Activated CD8-positive, alpha-beta T cell treated with anti-CD3 and anti-CD28 coated beads for 36 hours (primary cell): ENCODE measurements at regions not wholly inside any gene's neighbourhood (a gene's known extent, or its start where the extent isn't known, plus 50 kb on each side); places are given as distances from the start of the nearest gene placed in this dataset.

Source experiments
- ATAC-seq: fragments of 200-7000 bp; cut with Tn5 transposase; one replicate; pipeline ENCODE4 v1.10.0; 2021; ENCODE audit warnings: mild to moderate bottlenecking, moderate library complexity
- CTCF ChIA-PET: fragments of 350-600 bp; sonication (Branson Sonifier 250); formaldehyde crosslinking; loops from one replicate; lab custom pipeline; 2021; ENCODE audit warnings: antibody characterized with exemption; lab: Charles Lee
- POLR2A ChIA-PET: fragments of 350-600 bp; sonication (Branson Sonifier 250); formaldehyde crosslinking; loops from one replicate; lab custom pipeline; 2021; ENCODE audit warnings: antibody characterized with exemption; lab: Charles Lee
- DNase-seq: peaks from one replicate; pipeline ENCODE4 v3.0.0-alpha.2; 2020
- H3K27ac Mint-ChIP-seq: one replicate; pipeline ENCODE4 v1.8.0; 2021; ENCODE audit warnings: mild to moderate bottlenecking, mixed read lengths
- H3K27me3 Mint-ChIP-seq: one replicate; pipeline ENCODE4 v1.8.0; 2021; ENCODE audit warnings: mixed read lengths
- H3K36me3 Mint-ChIP-seq: one replicate; pipeline ENCODE4 v1.8.0; 2021; ENCODE audit warnings: low read depth, mixed read lengths
- H3K4me1 Mint-ChIP-seq: one replicate; pipeline ENCODE4 v1.8.0; 2021; ENCODE audit warnings: low read depth, mixed read lengths
- H3K4me3 Mint-ChIP-seq: one replicate; pipeline ENCODE4 v1.8.0; 2021; ENCODE audit warnings: mild to moderate bottlenecking, moderate library complexity, mixed read lengths
- H3K9me3 Mint-ChIP-seq: one replicate; pipeline ENCODE4 v1.8.0; 2021; ENCODE audit warnings: mixed read lengths
- CTCF ChIP-seq: fragments of 200-600 bp; IDR thresholded peaks from one replicate; pipeline ENCODE4 v1.8.0; 2022; ENCODE audit warnings: antibody characterized with exemption, mild to moderate bottlenecking
- intact Hi-C: fragments of 100-400 bp; cut with micrococcal nuclease; formaldehyde crosslinking; loops from one replicate; pipeline ENCODE4 v1.10.0; 2022

GRCh38 chr3:68018275-68018674 is 363.9 kb upstream of the SUCLG2 start:
- CTCF ChIA-PET: interaction anchor here (1.0 to 1.5 kb wide), 2 partner anchors 10 to 11 kb away, joined by 3 to 4 read pairs; no protein-coding TSS in a partner anchor

GRCh38 chr3:68017069-68017468 is 362.7 kb upstream of the SUCLG2 start:
- Mint-ChIP-seq H3K27me3 (no peaks in the 10 kb centered on the region), H3K4me1 (peaks cover under 1% of the 10 kb centered on the region), H3K4me3 (no peak overlapping the region), H3K9me3 (no peaks in the 10 kb centered on the region), H3K27ac (no peak overlapping the region), H3K36me3 (no peaks in the 10 kb centered on the region)
- ChIA-PET POLR2A (no interaction called here), CTCF (interaction anchor here (0.7 to 1.0 kb wide), 2 partner anchors 8 to 66 kb away, joined by 3 to 4 read pairs; no protein-coding TSS in a partner anchor)
- no peak for TF ChIP-seq CTCF
- ATAC-seq: no peak
- no peak for DNase-seq
- intact Hi-C loops: no loop called here

More at GRCh38 chr3:68018275-68018674, 363.9 kb upstream of the SUCLG2 start:
- H3K4me1 Mint-ChIP-seq: peaks cover 4% of the 10 kb centered on the region
- intact Hi-C loops: no loop called here
- DNase-seq (no peak), ATAC-seq (no peak)
- no peak for TF ChIP-seq CTCF
- no peak overlapping the region for H3K27ac Mint-ChIP-seq
- H3K27me3 Mint-ChIP-seq: no peaks in the 10 kb centered on the region
- no peaks in the 10 kb centered on the region for H3K36me3 Mint-ChIP-seq
- no peaks in the 10 kb centered on the region for H3K9me3 Mint-ChIP-seq
- H3K4me3 Mint-ChIP-seq: no peak overlapping the region
- POLR2A ChIA-PET: no interaction called here

DNA sequence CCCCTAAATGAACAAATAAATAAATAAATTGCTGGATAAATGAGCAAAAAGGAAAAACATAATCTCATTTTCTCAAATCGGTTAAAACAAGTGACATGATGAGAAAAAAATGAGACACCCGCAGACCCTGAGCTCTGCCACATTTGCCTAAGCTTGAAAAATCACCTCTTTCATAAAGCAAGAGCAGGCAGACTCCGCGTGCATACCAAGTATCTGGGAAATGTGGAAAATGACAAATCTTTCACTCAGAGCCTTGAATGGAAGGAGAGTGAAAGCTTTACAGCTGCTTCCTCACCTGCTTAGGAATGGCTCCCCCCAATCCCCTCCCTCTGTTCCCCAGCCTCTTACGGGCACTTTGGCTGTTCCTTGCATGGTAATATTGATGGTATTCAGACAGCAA is 355.5 kb upstream of the SUCLG2 start:
- no peak for ATAC-seq
- Mint-ChIP-seq H3K27ac (no peak overlapping the region), H3K9me3 (no peaks in the 10 kb centered on the region), H3K4me3 (no peak overlapping the region), H3K36me3 (no peaks in the 10 kb centered on the region), H3K27me3 (peaks cover 14% of the 10 kb centered on the region), H3K4me1 (peaks cover 13% of the 10 kb centered on the region)
- no peak for DNase-seq
- ChIA-PET CTCF (interaction anchor here (2.1 kb wide), 1 partner anchor 11 kb away, joined by 6 read pairs; no protein-coding TSS in a partner anchor), POLR2A (no interaction called here)
- intact Hi-C loops: no loop called here
- TF ChIP-seq CTCF: no peak

- ChIA-PET CTCF (interaction anchor here (1.0 to 2.1 kb wide), 4 partner anchors 10 to 95 kb away, joined by 3 to 6 read pairs (median 4); no protein-coding TSS in a partner anchor), POLR2A (no interaction called here)
- intact Hi-C loops: no loop called here
- DNase-seq (peak; percentile 33), ATAC-seq (peak; percentile 71)
- Mint-ChIP-seq H3K9me3 (no peaks in the 10 kb centered on the region), H3K4me1 (peaks cover 13% of the 10 kb centered on the region), H3K36me3 (no peaks in the 10 kb centered on the region), H3K4me3 (peak overlapping the region; percentile 75), H3K27me3 (peaks cover 29% of the 10 kb centered on the region), H3K27ac (no peak overlapping the region)
- peak; percentile 25 for TF ChIP-seq CTCF
Measured at GRCh38 chr3:68007621-68008226, 353.3 kb upstream of the SUCLG2 start.

GRCh38 chr3:68006646-68007045 is 352.2 kb upstream of the SUCLG2 start:
- ATAC-seq (no peak), DNase-seq (no peak)
- Mint-ChIP-seq H3K27ac (no peak overlapping the region), H3K27me3 (peaks cover 29% of the 10 kb centered on the region), H3K36me3 (no peaks in the 10 kb centered on the region), H3K4me3 (peak overlapping the region; percentile 75), H3K9me3 (peaks cover 1% of the 10 kb centered on the region), H3K4me1 (peaks cover 13% of the 10 kb centered on the region)
- TF ChIP-seq CTCF: no peak
- CTCF ChIA-PET: interaction anchor here (1.4 kb wide), 1 partner anchor 11 kb away, joined by 4 read pairs; no protein-coding TSS in a partner anchor
- intact Hi-C loops: no loop called here
- POLR2A ChIA-PET: interaction anchor here (0.8 kb wide), 1 partner anchor 629 kb away, joined by 3 read pairs; no protein-coding TSS in a partner anchor
